ENCODE measurements at regions not wholly inside any gene's neighbourhood (a gene's known extent, or its start where the extent isn't known, plus 50 kb on each side); places are given as distances from the start of the nearest gene placed in this dataset.
A peak's percentile ranks its signal among the peaks of the same experiment; 100 is the strongest.

GRCh38 chr5:4929092-4929655 is 211.0 kb upstream of the ADAMTS16 start:
- CTCF ChIA-PET = no interaction called here
- TF ChIP-seq L3MBTL2 (conservative IDR thresholded peaks at IDR 0.05) (no peak), NFRKB (IDR thresholded peaks at IDR 0.05) (no peak), SUZ12 (IDR thresholded peaks at IDR 0.05) (no peak)
- POLR2A ChIA-PET = no interaction called here
- DNase-seq (ENCODE audit: extremely low spot score) = no peak

- no peak for DNase-seq (ENCODE audit: extremely low spot score)
- ChIA-PET POLR2A (no interaction called here), CTCF (no interaction called here)
- TF ChIP-seq HDGF (IDR thresholded peaks at IDR 0.05; ENCODE audit: borderline replicate concordance) (no peak), ARNT (IDR thresholded peaks at IDR 0.05) (no peak), TARDBP (IDR thresholded peaks at IDR 0.05) (no peak), ELF4 (IDR thresholded peaks at IDR 0.05) (no peak), NFRKB (IDR thresholded peaks at IDR 0.05) (no peak), L3MBTL2 (conservative IDR thresholded peaks at IDR 0.05) (no peak)
These were observed 200.9 kb upstream of the ADAMTS16 start for GRCh38 chr5:4939042-4939781.

- TF ChIP-seq HDGF (IDR thresholded peaks at IDR 0.05; ENCODE audit: borderline replicate concordance) = no peak
- POLR2A ChIA-PET = no interaction called here
- CTCF ChIA-PET = interaction anchor here (1.0 to 1.1 kb wide), 2 partner anchors 9 to 174 kb away, joined by 3 to 5 read pairs; no protein-coding TSS in a partner anchor
- DNase-seq (ENCODE audit: extremely low spot score) = no peak
These were observed 199.0 kb upstream of the ADAMTS16 start for GRCh38 chr5:4941161-4941560.

- TF ChIP-seq PKNOX1 (IDR thresholded peaks at IDR 0.05) (no peak), ZNF384 (IDR thresholded peaks at IDR 0.05) (no peak), LEF1 (IDR thresholded peaks at IDR 0.05; ENCODE audit: borderline replicate concordance) (no peak), HDGF (IDR thresholded peaks at IDR 0.05; ENCODE audit: borderline replicate concordance) (no peak), SUZ12 (IDR thresholded peaks at IDR 0.05) (no peak), ELF4 (IDR thresholded peaks at IDR 0.05) (no peak), BHLHE40 (IDR thresholded peaks at IDR 0.05; ENCODE audit: borderline replicate concordance) (no peak), FOXK2 (IDR thresholded peaks at IDR 0.05) (no peak), ARNT (IDR thresholded peaks at IDR 0.05) (no peak), TARDBP (IDR thresholded peaks at IDR 0.05) (no peak), L3MBTL2 (conservative IDR thresholded peaks at IDR 0.05) (no peak), NFRKB (IDR thresholded peaks at IDR 0.05) (no peak), SP1 (IDR thresholded peaks at IDR 0.05) (no peak), CTBP1 (IDR thresholded peaks at IDR 0.05; ENCODE audit: borderline replicate concordance) (no peak), FOXA1 (IDR thresholded peaks at IDR 0.05) (no peak), FOXM1 (IDR thresholded peaks at IDR 0.05; ENCODE audit: borderline replicate concordance) (no peak)
- POLR2A ChIA-PET = no interaction called here
- DNase-seq (ENCODE audit: extremely low spot score) = peak; percentile 43
- CTCF ChIA-PET = interaction anchor here (0.6 to 1.1 kb wide), 8 partner anchors 8 to 494 kb away, joined by 3 to 5 read pairs (median 3); no protein-coding TSS in a partner anchor
These were observed 197.9 kb upstream of the ADAMTS16 start for GRCh38 chr5:4941957-4942830.

- ChIA-PET CTCF (no interaction called here), POLR2A (no interaction called here)
- DNase-seq (ENCODE audit: extremely low spot score) = no peak
- TF ChIP-seq PKNOX1 (IDR thresholded peaks at IDR 0.05) = no peak
- no peak for TF ChIP-seq SP1 (IDR thresholded peaks at IDR 0.05)
- TF ChIP-seq FOXM1 (IDR thresholded peaks at IDR 0.05; ENCODE audit: borderline replicate concordance) = no peak
- no peak for TF ChIP-seq L3MBTL2 (conservative IDR thresholded peaks at IDR 0.05)
- TF ChIP-seq BHLHE40 (IDR thresholded peaks at IDR 0.05; ENCODE audit: borderline replicate concordance) = no peak
- TF ChIP-seq LEF1 (IDR thresholded peaks at IDR 0.05; ENCODE audit: borderline replicate concordance) = no peak
- TF ChIP-seq CTBP1 (IDR thresholded peaks at IDR 0.05; ENCODE audit: borderline replicate concordance) = no peak
- no peak for TF ChIP-seq ARNT (IDR thresholded peaks at IDR 0.05)
- TF ChIP-seq ELF4 (IDR thresholded peaks at IDR 0.05) = no peak
- TF ChIP-seq TARDBP (IDR thresholded peaks at IDR 0.05) = no peak
These were observed 197.3 kb upstream of the ADAMTS16 start for GRCh38 chr5:4942831-4943178.

- no peak for DNase-seq (ENCODE audit: extremely low spot score)
- CTCF ChIA-PET = interaction anchor here (0.6 kb wide), 1 partner anchor 1882 kb away, joined by 3 read pairs; no protein-coding TSS in a partner anchor
- POLR2A ChIA-PET = no interaction called here
- no peak for TF ChIP-seq HDGF (IDR thresholded peaks at IDR 0.05; ENCODE audit: borderline replicate concordance)
- TF ChIP-seq SP1 (IDR thresholded peaks at IDR 0.05) = no peak
- no peak for TF ChIP-seq BHLHE40 (IDR thresholded peaks at IDR 0.05; ENCODE audit: borderline replicate concordance)
- TF ChIP-seq FOXA1 (IDR thresholded peaks at IDR 0.05) = no peak
- TF ChIP-seq NFRKB (IDR thresholded peaks at IDR 0.05) = no peak
- TF ChIP-seq ARNT (IDR thresholded peaks at IDR 0.05) = no peak
- TF ChIP-seq ZNF384 (IDR thresholded peaks at IDR 0.05) = no peak
- TF ChIP-seq ELF4 (IDR thresholded peaks at IDR 0.05) = no peak
- no peak for TF ChIP-seq CTBP1 (IDR thresholded peaks at IDR 0.05; ENCODE audit: borderline replicate concordance)
- no peak for TF ChIP-seq FOXM1 (IDR thresholded peaks at IDR 0.05; ENCODE audit: borderline replicate concordance)
- no peak for TF ChIP-seq LEF1 (IDR thresholded peaks at IDR 0.05; ENCODE audit: borderline replicate concordance)
- TF ChIP-seq TARDBP (IDR thresholded peaks at IDR 0.05) = no peak
- TF ChIP-seq PKNOX1 (IDR thresholded peaks at IDR 0.05) = no peak
- TF ChIP-seq SUZ12 (IDR thresholded peaks at IDR 0.05) = no peak
- TF ChIP-seq FOXK2 (IDR thresholded peaks at IDR 0.05) = no peak
These were observed 194.8 kb upstream of the ADAMTS16 start for GRCh38 chr5:4945296-4945695.

Measured in HEK293T (cell line).